Endothelial cell of hepatic sinusoid (primary cell): ENCODE measurements at regions not wholly inside any gene's neighbourhood (a gene's known extent, or its start where the extent isn't known, plus 50 kb on each side); places are given as distances from the start of the nearest gene placed in this dataset.

Experiments used
- in situ Hi-C: cut with HindIII; loops from 2 replicates; pipeline ENCODE4 v1.10.0; 2017; ENCODE audit warnings: low sequenced_read_pairs

DNA sequence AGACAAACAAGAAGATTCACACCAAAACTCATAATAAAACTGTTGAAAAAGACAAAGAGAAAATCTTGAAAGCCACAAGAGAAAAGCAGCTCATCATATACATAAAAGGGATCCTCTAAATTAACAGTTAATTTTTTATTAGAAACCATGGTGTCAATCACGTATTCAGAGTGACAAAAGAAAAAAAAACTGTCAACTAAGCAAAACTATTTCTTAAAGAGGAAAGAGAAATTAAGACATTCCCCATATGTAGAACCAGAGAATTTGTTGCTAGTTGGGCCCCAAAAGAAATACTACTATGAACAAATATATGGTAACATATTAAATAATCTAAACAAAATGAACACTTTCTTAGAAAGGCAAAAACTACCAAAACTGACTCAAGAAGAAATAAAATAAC lies 74.3 kb upstream of the TENT5A start:
- in situ Hi-C loops, result loop anchor here (5.0 kb wide), 1 partner anchor 64 kb away; no protein-coding TSS in a partner anchor

DNA sequence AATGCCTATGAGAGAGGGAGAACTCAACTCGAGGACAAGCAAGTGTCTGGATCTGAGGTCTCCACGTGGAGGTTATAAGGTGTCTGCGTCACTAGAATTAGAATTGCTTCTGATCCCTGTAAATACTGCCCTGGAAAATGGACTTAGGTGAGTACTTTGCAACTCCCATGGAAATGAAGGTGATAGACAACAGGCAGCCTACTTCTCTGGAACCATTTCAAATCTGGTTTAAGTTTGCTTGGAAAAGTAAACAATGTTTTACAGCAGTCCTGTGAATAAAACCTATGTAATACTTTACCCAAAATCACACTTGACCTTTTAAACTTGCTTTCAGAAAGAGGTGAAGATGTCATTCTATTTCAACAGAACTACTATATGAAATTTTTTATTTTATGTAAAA lies 70.1 kb upstream of the TENT5A start:
- in situ Hi-C loops, result no loop called here

DNA sequence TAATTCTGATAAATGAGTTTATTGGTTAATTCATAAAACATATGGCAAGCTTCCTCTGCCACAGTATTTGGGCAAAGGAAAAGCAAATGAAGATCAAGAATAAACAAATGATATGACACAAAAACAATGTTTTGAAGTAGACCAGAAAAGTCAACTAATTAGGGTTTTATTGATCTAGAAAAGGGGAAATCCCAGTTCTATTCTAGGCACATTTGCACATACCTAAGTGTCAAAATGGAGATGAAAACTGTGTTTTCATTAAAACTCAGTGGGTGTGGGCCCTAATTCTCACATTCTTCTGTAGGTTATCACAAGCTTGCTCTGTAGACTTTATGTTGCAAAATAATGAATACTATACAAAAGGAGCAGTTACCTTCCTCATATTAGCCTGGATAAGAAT lies 69.0 kb upstream of the TENT5A start:
- in situ Hi-C loops, result no loop called here

DNA sequence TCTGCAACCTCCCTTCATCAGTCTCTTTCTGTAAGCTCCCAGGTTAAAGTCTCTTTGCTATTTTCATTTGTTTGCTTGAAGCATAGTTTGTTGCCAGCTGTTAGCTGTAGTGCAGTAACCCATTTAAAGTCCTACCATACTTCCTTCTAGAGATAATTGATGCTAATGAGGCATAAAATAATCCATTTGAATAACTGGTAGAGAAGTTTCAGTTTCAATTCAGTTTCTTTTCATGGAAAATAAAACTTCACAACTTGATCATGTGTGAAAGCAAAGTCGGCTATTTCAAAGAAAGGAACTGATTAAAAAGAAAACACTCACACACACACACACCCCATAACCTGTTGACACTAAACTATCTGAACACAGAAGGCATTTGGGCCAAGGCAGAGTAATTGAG lies 68.5 kb upstream of the TENT5A start:
- in situ Hi-C loops, result no loop called here

DNA sequence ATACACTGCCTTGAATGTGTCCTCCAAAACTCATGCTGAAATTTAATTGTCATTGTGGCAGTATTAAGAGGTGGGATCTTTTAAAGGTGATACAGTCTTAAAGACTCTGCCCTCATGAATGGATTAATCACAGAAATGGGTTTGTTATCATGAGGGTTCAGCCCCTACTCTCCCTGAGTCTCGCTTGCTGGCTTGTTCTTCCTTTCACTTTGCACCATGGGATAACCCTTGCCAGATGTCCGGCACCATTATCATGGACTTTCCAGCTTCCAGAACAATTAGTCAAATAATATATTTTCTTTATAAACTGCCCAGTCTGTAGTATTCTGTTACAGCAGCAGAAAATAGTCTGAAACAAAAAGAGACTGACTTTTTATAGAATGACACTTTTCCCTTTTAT lies 67.9 kb upstream of the TENT5A start:
- in situ Hi-C loops, result no loop called here

DNA sequence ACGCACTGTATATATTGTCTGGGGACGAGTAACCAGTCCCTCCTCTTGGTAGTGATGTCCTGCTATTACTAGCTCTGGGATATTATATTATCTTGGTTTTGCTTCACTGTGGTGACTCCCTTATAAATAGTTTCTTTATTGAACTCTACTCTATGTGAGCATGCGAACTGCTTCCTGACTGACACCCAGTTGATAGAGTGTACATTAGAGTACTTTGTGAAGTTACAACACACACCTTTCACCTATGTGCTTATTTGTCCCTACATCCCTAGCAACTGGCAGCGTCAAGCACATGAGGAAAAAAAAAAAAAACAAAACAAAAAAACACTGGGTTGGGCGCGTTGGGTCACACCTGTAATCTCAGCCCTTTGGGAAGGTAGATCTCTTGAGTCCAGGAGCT lies 67.3 kb upstream of the TENT5A start:
- in situ Hi-C loops, result no loop called here

DNA sequence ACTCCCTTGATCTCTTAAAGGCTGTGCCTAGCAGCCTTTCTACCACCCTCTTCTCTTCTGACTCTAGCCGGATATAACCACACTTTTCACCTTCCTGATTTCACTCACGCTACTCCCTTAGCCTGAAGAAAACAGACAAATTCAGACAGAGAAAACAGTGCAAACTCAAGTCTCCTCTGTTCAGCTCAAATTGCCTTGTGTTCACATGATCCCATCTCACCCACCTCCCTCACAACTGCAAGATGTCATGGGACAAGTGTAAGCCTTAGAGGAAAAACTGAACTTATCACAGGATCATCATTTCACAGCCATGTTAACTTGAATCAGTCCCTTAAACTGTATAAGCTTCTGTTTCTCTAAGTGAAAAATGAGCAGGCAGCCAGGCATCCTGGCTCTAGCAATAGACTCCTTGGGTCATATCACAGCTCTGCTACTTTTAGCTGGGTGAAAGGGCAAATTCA lies 66.5 kb upstream of the TENT5A start:
- in situ Hi-C loops, result no loop called here

DNA sequence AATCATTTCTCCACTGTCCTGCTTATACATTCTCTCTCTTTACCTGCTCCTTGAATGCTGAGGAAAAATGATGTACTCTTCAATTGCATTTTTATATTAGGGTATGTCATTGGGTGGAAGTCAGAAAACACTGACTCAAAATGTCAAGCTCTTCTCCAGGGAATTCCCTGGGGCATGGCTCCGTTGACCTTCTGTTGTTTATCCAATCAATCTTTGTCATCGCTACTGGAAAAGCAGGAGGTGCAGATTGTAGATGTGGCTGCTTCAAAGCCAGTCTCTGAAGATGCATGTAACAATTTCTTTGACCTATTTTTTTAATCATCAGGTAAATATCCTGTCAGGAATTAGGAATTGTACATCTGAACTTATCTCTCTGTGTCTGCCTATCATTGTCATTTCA lies 63.9 kb upstream of the TENT5A start:
- in situ Hi-C loops, result no loop called here

DNA sequence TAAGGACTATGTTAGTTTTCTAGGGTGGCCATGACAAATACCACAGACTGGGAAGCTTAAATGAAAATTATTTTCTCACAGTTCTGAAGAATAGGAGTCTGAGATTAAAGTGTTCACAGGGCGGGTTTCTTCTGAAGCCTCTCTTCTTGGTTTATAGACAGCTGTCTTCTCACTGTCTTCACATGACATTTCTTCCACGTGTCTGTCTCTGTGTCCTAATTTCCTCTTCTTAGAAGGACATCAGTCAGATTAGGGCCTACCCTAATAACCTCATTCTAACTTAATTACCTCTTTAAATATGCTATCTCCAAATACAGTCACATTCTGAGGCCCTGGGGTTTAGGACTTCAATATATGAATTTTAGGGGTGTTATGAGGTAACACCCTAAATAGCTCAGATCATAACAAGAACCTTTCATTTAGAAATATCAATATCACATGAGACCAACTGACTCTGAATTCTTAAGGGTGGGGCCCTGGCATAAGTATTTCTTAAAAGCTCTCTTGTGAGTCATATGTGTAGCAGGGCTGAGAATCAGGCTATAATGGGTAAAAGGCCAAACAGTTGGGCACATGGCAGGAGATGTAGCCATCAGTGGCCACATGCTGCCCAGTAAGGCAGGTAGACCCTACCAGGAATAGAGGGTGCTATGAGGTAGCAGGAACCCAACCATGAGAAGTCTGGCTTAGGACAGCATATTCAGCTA lies 62.0 kb upstream of the TENT5A start:
- in situ Hi-C loops, result no loop called here

DNA sequence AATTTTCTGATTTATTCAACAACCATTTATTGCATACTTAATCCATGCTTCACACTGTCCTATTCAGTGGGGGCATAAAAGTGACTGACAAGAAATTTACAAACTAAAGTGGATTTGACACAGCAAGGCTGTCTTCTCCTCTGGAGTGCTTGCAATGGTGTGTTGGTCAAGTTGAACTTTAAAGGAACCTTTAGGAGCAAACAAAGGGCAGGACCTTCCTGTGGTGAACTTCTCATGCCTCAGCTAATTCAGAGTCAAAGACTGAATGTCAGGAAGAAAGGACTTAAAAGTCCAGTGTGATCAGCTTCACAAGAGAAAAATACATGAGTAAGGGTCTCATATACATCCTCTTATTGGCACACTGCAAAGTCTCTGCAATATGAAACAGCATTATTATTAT lies 60.8 kb upstream of the TENT5A start:
- in situ Hi-C loops, result no loop called here

DNA sequence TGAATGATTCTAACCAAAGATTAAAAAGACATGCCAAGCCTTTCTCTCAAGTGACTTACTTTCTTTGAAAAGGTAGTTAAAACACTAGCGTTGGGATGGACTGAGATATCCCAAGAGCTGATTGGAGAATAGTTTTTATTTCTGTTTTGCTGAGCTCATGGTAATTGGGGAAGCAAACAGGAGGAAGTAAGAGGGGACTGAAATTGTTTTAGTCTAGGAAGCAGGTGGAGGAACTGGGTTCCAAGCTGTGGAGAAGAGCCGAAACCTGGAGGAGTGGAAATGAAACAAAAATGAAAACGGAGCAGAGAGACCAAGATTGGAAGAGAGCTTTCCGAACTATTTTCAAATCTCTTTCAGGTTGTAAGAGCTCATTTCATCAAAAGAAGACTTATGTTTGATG lies 59.9 kb upstream of the TENT5A start:
- in situ Hi-C loops, result no loop called here

DNA sequence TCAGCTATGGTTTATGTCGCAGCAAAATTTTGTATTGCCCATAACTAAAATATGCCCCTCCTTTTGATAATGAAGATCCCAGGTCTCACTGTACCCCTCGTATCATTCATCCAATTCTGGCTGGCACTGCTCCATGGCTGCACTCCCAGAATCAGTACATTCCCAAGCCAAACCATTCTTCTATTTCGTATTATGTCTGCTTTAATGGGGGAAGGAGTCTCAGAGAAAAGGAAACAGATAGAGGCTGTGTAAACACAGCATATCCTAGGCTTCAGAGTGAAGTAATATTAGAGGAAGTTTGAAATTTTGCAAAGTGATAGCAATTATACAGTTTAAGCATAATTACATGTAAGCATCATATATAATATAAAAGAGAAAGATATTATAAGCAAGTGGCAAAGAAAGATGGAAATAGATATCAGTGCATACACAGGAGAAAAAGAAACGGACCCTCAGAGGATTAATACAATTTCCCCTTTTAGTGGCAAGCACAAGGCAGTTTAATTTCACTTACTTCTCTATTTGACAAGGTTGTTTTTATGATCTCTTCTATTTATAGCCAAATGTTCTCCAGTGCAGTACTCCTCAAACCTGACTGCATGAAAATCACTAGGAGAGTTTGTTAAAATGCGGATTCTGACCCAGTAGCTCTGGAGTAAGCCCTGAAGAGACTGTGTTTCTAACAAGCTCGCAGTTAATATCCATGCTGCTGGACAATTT lies 56.5 kb upstream of the TENT5A start:
- in situ Hi-C loops, result no loop called here

DNA sequence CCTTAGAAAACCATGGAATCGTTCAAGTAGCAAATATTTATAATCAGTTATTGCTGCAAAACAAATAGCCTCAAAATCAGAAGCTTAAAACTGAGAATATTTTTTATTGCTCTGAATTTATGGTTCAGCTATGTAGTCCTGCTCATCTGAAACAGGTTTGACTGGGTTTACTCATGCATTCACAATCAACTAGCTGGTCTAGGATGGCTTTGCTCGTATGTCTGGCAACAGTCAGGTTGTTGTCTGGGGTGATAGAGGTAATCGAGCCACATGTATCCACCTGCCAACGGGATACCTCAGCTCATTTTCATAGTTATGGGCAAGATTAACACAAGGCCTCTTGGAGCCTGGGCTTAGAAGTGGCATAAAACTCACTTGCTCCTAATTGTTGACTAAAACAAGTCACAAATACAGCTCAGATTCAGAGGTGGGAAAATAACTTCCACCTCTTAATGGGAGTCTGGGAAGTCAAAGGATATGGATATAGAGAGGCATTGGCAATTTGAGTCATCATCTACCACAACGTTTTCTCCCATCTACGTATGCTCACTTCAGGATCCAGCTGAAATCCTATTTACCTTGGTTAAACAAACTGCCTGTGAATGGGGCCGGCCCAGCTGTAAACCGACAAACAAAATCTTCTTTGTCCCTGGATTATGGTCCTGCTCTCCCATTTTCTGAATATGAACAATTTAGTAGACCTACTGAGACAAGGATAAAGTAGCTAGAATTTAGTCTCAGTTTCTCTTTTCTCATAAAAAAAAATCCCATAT lies 54.5 kb upstream of the TENT5A start:
- in situ Hi-C loops, result no loop called here

DNA sequence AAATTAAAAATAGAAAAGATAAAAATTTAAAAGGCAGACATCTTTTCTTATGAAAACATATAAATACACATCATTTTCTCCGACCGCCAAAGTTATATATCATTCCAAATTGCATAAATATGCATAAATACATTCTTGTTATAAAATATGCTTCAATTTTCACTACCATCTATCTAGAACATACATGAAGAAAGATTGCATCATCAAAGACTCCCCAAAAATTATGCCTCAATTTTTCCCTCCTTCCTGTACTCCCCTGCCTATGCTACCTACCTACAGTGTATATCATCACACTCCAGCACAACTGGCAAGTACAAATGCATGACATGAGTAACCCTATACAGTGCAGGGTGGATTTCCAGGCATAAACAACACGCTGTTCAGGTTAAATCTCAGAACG lies 49.9 kb upstream of the TENT5A start:
- in situ Hi-C loops, result no loop called here
